ENCODE measurements at regions not wholly inside any gene's neighbourhood (a gene's known extent, or its start where the extent isn't known, plus 50 kb on each side); places are given as distances from the start of the nearest gene placed in this dataset.

DNA sequence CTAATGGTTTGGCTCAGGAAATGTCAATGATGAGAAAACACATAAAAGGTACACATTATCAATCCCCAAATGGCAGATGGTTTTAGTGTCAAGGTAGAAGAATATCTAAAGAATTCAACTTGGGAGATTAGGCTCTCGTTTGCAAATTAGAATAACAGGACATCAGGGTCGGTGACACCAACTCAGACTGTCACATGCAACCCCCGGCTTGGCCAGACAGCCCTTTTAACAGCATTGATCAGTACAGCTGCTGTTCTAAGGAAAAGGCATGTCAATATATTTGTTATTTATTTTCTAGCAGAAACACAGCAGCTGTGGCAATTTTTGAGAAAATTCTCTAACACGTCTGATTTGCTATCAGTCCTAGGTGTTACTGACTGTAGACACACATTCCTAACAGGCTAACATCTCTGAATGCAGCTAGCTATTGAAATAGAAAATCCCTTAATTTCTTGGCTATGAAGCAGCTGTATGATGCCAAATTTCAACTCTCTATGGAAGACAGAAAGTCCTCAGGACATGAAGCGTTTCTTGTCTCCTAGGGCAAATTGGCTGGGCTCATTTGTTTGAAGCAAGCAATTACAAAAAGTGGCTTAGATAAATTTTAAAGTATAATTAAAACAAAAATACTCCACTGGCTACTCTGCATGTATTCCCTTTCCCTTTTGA is 269.0 kb upstream of the CXXC4 start:
- Histone ChIP-seq H3K4me3 (ENCODE audit: extremely low read depth in 1 of 4, insufficient read depth in 2 of 4, low read depth in 3 of 4, low read length in 4 of 4) (no peak overlapping the region), H2BK5ac (ENCODE audit: low read depth, low read length) (no peak overlapping the region), H3K56ac (replicated peaks; ENCODE audit: insufficient read length, low read depth, low read length) (no peak overlapping the region), H3K18ac (ENCODE audit: extremely low read depth, low read length) (no peak overlapping the region), H4K8ac (ENCODE audit: extremely low read depth, insufficient read depth, low read length) (no peak overlapping the region), H2BK12ac (ENCODE audit: low read depth, low read length) (no peak overlapping the region), H3K27me3 (replicated peaks in 1 of 4; ENCODE audit: control insufficient read depth in 3 of 4, extremely low read depth in 1 of 4, insufficient read depth in 3 of 4, low read length in 3 of 4) (no peaks in the 10 kb centered on the region), H3K9me3 (ENCODE audit: insufficient read depth in 2 of 2, low read depth in 1 of 2, low read length in 1 of 2) (no peaks in the 10 kb centered on the region), H2AK5ac (ENCODE audit: low read depth, low read length) (no peak overlapping the region), H2BK15ac (ENCODE audit: low read length) (no peak overlapping the region), H3K4me2 (ENCODE audit: insufficient read depth in 1 of 2, low read depth in 2 of 2, low read length in 2 of 2) (no peak overlapping the region), H4K20me1 (replicated peaks in 1 of 2; ENCODE audit: control insufficient read depth in 1 of 2, insufficient read depth in 2 of 2, low read length in 2 of 2) (no peaks in the 10 kb centered on the region), H3K9ac (replicated peaks in 1 of 4; ENCODE audit: extremely low read depth in 1 of 4, low read depth in 3 of 4, low read length in 3 of 4) (no peak overlapping the region), H3K79me2 (ENCODE audit: control insufficient read depth in 1 of 2, insufficient read depth in 2 of 2, low read length in 2 of 2) (no peaks in the 10 kb centered on the region), H3K4ac (replicated peaks; ENCODE audit: insufficient read length, low read depth, low read length) (no peak overlapping the region), H2AFZ (ENCODE audit: low read length) (no peak overlapping the region), H3K27ac (ENCODE audit: low read depth, low read length) (no peak overlapping the region), H3K23ac (ENCODE audit: insufficient read length) (no peak overlapping the region), H2BK120ac (replicated peaks; ENCODE audit: low read depth, low read length) (no peak overlapping the region), H3K36me3 (ENCODE audit: control insufficient read depth in 2 of 4, insufficient read depth in 4 of 4, low read length in 3 of 4) (no peaks in the 10 kb centered on the region), H3K4me1 (replicated peaks in 1 of 4; ENCODE audit: control insufficient read depth in 3 of 4, insufficient read depth in 4 of 4, low read length in 3 of 4) (no peaks in the 10 kb centered on the region; a peak in 1 of 7 replicates), H3K14ac (ENCODE audit: insufficient read length) (no peak overlapping the region), H3K79me1 (ENCODE audit: low read depth, low read length) (no peaks in the 10 kb centered on the region), H4K91ac (replicated peaks; ENCODE audit: insufficient read length, low read length) (no peak overlapping the region), H4K5ac (ENCODE audit: insufficient read length, low read depth, low read length) (no peak overlapping the region), H3K23me2 (ENCODE audit: low read depth, low read length) (no peaks in the 10 kb centered on the region), H2BK20ac (ENCODE audit: low read length) (no peak overlapping the region)
- TF ChIP-seq KDM1A (IDR thresholded peaks at IDR 0.05; ENCODE audit: borderline replicate concordance, low read length) (no peak), NRF1 (IDR thresholded peaks at IDR 0.05; ENCODE audit: low read depth, low read length) (no peak), POLR2AphosphoS5 (IDR thresholded peaks at IDR 0.05; ENCODE audit: low read depth, low read length) (no peak), HDAC6 (IDR thresholded peaks at IDR 0.05; ENCODE audit: low read depth, low read length) (no peak), SRF (IDR thresholded peaks at IDR 0.05; ENCODE audit: low read depth, low read length) (no peak), BCL11A (IDR thresholded peaks at IDR 0.05; ENCODE audit: low read depth in 2 of 2, low read length in 2 of 2) (no peak), JUND (IDR thresholded peaks at IDR 0.05; ENCODE audit: low read length) (no peak), JUN (IDR thresholded peaks at IDR 0.05; ENCODE audit: low read depth, low read length) (no peak), TCF12 (IDR thresholded peaks at IDR 0.05; ENCODE audit: low read depth, low read length) (no peak), TEAD4 (IDR thresholded peaks at IDR 0.05; ENCODE audit: low read depth, low read length) (no peak)
- DNase-seq (ENCODE audit: low read depth in 1 of 2, low spot score in 2 of 2) (no peak), FAIRE-seq (no peak)
- 84% methylated on average over 5 of the region's 5 CpGs; no CpG with 5 or more reads in 1 of the 2 experiments for WGBS, 2 experiments (ENCODE audit: extremely low coverage in 1 of 2, insufficient coverage in 1 of 2, insufficient read length in 1 of 2, insufficient replicate concordance in 2 of 2, low coverage in 1 of 2, low lambda C conversion rate in 2 of 2, missing lambda C conversion rate in 1 of 2)
- ChIA-PET CTCF (ENCODE audit: partially characterized antibody) (interaction anchor here (0.6 kb wide), 1 partner anchor 269 kb away, joined by 3 read pairs; no protein-coding TSS in a partner anchor), POLR2A (ENCODE audit: partially characterized antibody) (no interaction called here)

All from H1 (cell line).